Vagina (tissue), 2 donors: ENCODE measurements at regions not wholly inside any gene's neighbourhood (a gene's known extent, or its start where the extent isn't known, plus 50 kb on each side); places are given as distances from the start of the nearest gene placed in this dataset.

Experiments
- POLR2AphosphoS5 ChIP-seq, 2 donors: sonication (generic); formaldehyde crosslinking; IDR thresholded peaks; one replicate each; pipeline ENCODE4 v1.9.0; 2017; ENCODE audit warnings: antibody characterized with exemption in 2 of 2, mild to moderate bottlenecking in 2 of 2, low read depth in 1 of 2; ENCODE audit not compliant: insufficient read depth in 1 of 2
- TF ChIP-seq, protein P1 (sequence below), 3 experiments: fragments of 450-650 bp in 2 of 3; fragments of 200-600 bp in 1 of 3; sonication (generic) in 1 of 3; IDR thresholded peaks; one replicate each; pipeline ENCODE4 v1.5.1; 2017 to 2019; ENCODE audit warnings: antibody characterized with exemption in 3 of 3, mild to moderate bottlenecking in 2 of 3, moderate library complexity in 2 of 3

DNA sequence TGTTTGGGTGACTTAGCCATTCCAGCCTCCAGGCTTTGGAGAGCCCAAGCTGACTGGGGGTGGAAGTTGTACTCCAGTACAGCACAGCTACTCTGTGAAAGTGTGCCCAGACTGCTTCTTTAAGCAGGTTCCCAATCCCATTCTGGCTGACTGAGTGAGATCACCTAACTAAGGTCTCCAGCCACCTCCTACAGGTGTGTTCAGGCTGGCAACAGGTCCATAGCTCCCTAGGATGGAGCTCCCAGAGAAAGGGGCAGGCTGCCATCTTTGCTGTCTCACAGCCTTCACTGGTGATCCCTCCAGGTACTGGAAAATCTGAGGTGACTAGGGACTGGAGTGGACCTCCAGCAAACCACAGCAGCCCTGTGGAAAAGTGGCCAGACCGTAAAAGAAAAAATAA lies 445.3 kb upstream of the KCNMB2 start:
- no peak for TF ChIP-seq POLR2AphosphoS5 (IDR thresholded peaks at IDR 0.05; ENCODE audit: insufficient read depth in 1 of 2, low read depth in 1 of 2)
- TF ChIP-seq, protein P1, sequence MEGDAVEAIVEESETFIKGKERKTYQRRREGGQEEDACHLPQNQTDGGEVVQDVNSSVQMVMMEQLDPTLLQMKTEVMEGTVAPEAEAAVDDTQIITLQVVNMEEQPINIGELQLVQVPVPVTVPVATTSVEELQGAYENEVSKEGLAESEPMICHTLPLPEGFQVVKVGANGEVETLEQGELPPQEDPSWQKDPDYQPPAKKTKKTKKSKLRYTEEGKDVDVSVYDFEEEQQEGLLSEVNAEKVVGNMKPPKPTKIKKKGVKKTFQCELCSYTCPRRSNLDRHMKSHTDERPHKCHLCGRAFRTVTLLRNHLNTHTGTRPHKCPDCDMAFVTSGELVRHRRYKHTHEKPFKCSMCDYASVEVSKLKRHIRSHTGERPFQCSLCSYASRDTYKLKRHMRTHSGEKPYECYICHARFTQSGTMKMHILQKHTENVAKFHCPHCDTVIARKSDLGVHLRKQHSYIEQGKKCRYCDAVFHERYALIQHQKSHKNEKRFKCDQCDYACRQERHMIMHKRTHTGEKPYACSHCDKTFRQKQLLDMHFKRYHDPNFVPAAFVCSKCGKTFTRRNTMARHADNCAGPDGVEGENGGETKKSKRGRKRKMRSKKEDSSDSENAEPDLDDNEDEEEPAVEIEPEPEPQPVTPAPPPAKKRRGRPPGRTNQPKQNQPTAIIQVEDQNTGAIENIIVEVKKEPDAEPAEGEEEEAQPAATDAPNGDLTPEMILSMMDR (IDR thresholded peaks at IDR 0.05): no peak
